NCI-H146 treated with DMSO at 0.1 percent for 48 hours (cell line): ENCODE measurements at regions not wholly inside any gene's neighbourhood (a gene's known extent, or its start where the extent isn't known, plus 50 kb on each side); places are given as distances from the start of the nearest gene placed in this dataset.
A peak's percentile ranks its signal among the peaks of the same experiment; 100 is the strongest.
"Not testable (repeated sequence)": the region's sequence is repeated elsewhere in the genome, so short reads cannot be mapped to it uniquely, and the experiment has no call there.

Experiments
- DNase-seq: peaks from one replicate; lab custom pipeline; 2025; ENCODE audit not compliant: unreplicated experiment; lab: John Stamatoyannopoulos, UW

GRCh38 chr1:64318428-64318827 is 115.0 kb downstream of the UBE2U start:
- DNase-seq = no peak

GRCh38 chr1:64320007-64320406 is 116.6 kb downstream of the UBE2U start:
- DNase-seq = no peak

- DNase-seq = no peak
Measured at GRCh38 chr1:64320470-64320869, 117.0 kb downstream of the UBE2U start.

- no peak for DNase-seq
Measured at GRCh38 chr1:64320922-64321614, 117.6 kb downstream of the UBE2U start.

- no peak for DNase-seq
Measured at GRCh38 chr1:64323054-64323453, 119.6 kb downstream of the UBE2U start.

GRCh38 chr1:64323882-64324281 is 120.5 kb downstream of the UBE2U start:
- DNase-seq = no peak

GRCh38 chr1:64325856-64326255 is 122.4 kb downstream of the UBE2U start:
- no peak for DNase-seq

- no peak for DNase-seq
Measured at GRCh38 chr1:64327119-64327518, 123.7 kb downstream of the UBE2U start.

GRCh38 chr1:64328193-64328592 is 124.8 kb downstream of the UBE2U start:
- no peak for DNase-seq

GRCh38 chr1:64330839-64331238 is 127.4 kb downstream of the UBE2U start:
- DNase-seq = no peak

GRCh38 chr1:64335636-64336035 is 132.2 kb downstream of the UBE2U start:
- DNase-seq = no peak

- DNase-seq = no peak
Measured at GRCh38 chr1:64337475-64337874, 132.5 kb upstream of the CACHD1 start.

- no peak for DNase-seq
Measured at GRCh38 chr1:64337926-64338325, 132.0 kb upstream of the CACHD1 start.

GRCh38 chr1:64340361-64340760 is 129.6 kb upstream of the CACHD1 start:
- no peak for DNase-seq

GRCh38 chr1:64343105-64343822 is 126.7 kb upstream of the CACHD1 start:
- DNase-seq = peak; percentile 76

GRCh38 chr1:64343823-64344190 is 126.1 kb upstream of the CACHD1 start:
- DNase-seq = peak; percentile 48

GRCh38 chr1:64348270-64348960 is 121.5 kb upstream of the CACHD1 start:
- no peak for DNase-seq

GRCh38 chr1:64348961-64349648 is 120.8 kb upstream of the CACHD1 start:
- DNase-seq = no peak

- DNase-seq = not testable (repeated sequence)
Measured at GRCh38 chr1:64355534-64355933, 114.4 kb upstream of the CACHD1 start.

GRCh38 chr1:64356636-64357256 is 113.2 kb upstream of the CACHD1 start:
- no peak for DNase-seq

GRCh38 chr1:64357422-64357821 is 112.5 kb upstream of the CACHD1 start:
- no peak for DNase-seq
